Heart left ventricle (tissue), 16 donors: ENCODE measurements at regions not wholly inside any gene's neighbourhood (a gene's known extent, or its start where the extent isn't known, plus 50 kb on each side); places are given as distances from the start of the nearest gene placed in this dataset.

ENCODE experiments used
- ATAC-seq, 4 donors: fragments of 200-7000 bp; cut with Tn5 transposase; one replicate each; pipeline ENCODE4 v1.9.1; 2020 to 2022; ENCODE audit warnings: moderate library complexity in 4 of 4, mild to moderate bottlenecking in 3 of 4, moderate number of reproducible peaks in 1 of 4
- DNase-seq, 5 donors: peaks; one replicate each; pipeline ENCODE4 v3.0.0-alpha.2; 2020
- H3K27ac ChIP-seq, 12 donors: fragments of 200-600 bp; sonication (generic) in 4 of 12; one replicate each; pipeline versions ENCODE4 v1.5.0 to v1.8.0; 2016 to 2022; ENCODE audit warnings: mild to moderate bottlenecking in 2 of 12
- H3K27me3 ChIP-seq, 9 donors: fragments of 200-600 bp; sonication (generic) in 2 of 9; one replicate each; pipeline versions ENCODE4 v1.5.1 to v1.8.0; 2016 to 2022; ENCODE audit warnings: mild to moderate bottlenecking in 3 of 9
- H3K36me3 ChIP-seq, 9 donors: fragments of 200-600 bp; sonication (generic) in 2 of 9; one replicate each; pipeline versions ENCODE4 v1.5.0 to v1.8.0; 2018 to 2022; ENCODE audit warnings: mild to moderate bottlenecking in 2 of 9
- H3K4me1 ChIP-seq, 12 donors: fragments of 200-600 bp; sonication (generic) in 4 of 12; one replicate each; pipeline versions ENCODE4 v1.5.0 to v1.8.0; 2016 to 2022; ENCODE audit warnings: mild to moderate bottlenecking in 3 of 12
- H3K4me3 ChIP-seq, 12 donors: fragments of 200-600 bp; sonication (generic) in 4 of 12; one replicate each; pipeline versions ENCODE4 v1.5.0 to v1.8.0; 2017 to 2022; ENCODE audit warnings: mild to moderate bottlenecking in 9 of 12, moderate library complexity in 4 of 12
- H3K9me3 ChIP-seq, 12 donors: fragments of 200-600 bp; sonication (generic) in 4 of 12; one replicate each; pipeline versions ENCODE4 v1.5.0 to v1.8.0; 2016 to 2022; ENCODE audit warnings: mild to moderate bottlenecking in 1 of 12
- CTCF ChIP-seq, 12 donors: fragments of 200-600 bp; sonication (generic) in 4 of 12; IDR thresholded peaks; one replicate each; pipeline versions ENCODE4 v1.5.0 to v1.8.0; 2018 to 2022; ENCODE audit warnings: antibody characterized with exemption in 12 of 12, mild to moderate bottlenecking in 5 of 12
- POLR2A ChIP-seq, 2 donors: fragments of 450-650 bp; IDR thresholded peaks; one replicate each; pipeline ENCODE4 v1.6.1; 2017; ENCODE audit warnings: antibody characterized with exemption in 2 of 2, mild to moderate bottlenecking in 2 of 2, moderate library complexity in 2 of 2
- WGBS, 4 donors: extraction: QIAGEN DNeasy Blood & Tissue Kit in 2 of 4; methylation state at CpG; one replicate each; pipeline versions ENCODE4 v1.1.5 to v1.1.7; 2013 to 2018; 5-methylcytosine and 5-hydroxymethylcytosine counted together
- intact Hi-C, 10 donors: fragments of 100-400 bp; cut with DNase I; formaldehyde crosslinking; loops; one replicate each; pipeline versions ENCODE4 v1.11.1 to v1.14.2; 2022
- donor health status: ischemic (EF 13 %, LVEDD 7.1; RV severe dilation, severe dysfunction).
- donor health status: healthy with polysubstance abuse.
- donor health status: DM: no; HTN: yes; CAD: no.
- donor health status: DM: no; HTN: no; CAD: no.
- donor health status: ischemic (EF 25% LVEDD 6.9; RV normal size, moderate dysfunction).
- donor health status: ischemic (EF 25% LVEDD 5.7; RV mildly dilated, moderate dysfunction).
- donor health status: healthy.
- donor health status: DM: yes; HTN: yes; CAD: no.
- donor health status: ischemic (EF 35%, LVEDD 5.7; RV mildly dilated, moderate dysfunction).
- donor health status: nonischemic (EF 11% LVEDD 7.7; RV severe dilation, severe dysfunction).
- donor health status: DM: yes; HTN: yes; CAD: no.
- donor health status: PGD.
- donor health status: ischemic (EF 29% LVEDD 5.4; RV normal size, mild dysfunction).
- donor health status: nonischemic (EF 23%, LVEDD 6.1; RV moderate dilation, normal function).

DNA sequence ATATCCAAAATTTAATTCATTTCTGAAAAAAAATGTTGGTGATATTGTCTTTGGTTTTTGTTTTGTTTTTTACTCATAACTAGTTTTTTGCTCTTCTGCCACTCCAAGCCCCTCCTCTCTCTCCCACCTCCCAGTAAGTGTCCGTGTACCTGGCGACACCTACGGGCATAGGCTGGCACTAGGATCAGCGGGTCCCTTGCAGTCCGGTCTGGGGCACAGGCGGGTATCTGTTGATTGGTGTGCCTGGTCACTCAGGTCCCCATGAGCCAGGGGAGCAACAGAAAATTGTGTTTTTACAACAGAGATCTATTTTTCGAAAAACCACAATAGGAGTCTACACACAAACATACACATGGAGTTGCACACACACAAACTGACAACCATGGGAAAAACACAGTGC, 104.8 kb downstream of the ZIC5 start:
- intact Hi-C loops, result no loop called here
- Histone ChIP-seq H3K27me3 (no peaks in the 10 kb centered on the region), H3K4me1 (no peaks in the 10 kb centered on the region), H3K27ac (no peak overlapping the region), H3K36me3 (peaks cover 0 to 3% (median 0%) of the 10 kb centered on the region in 9 donors), H3K4me3 (no peak overlapping the region), H3K9me3 (no peaks in the 10 kb centered on the region)
- TF ChIP-seq CTCF (IDR thresholded peaks at IDR 0.05), result no peak
- TF ChIP-seq POLR2A (IDR thresholded peaks at IDR 0.05), result no peak
- WGBS, 4 donors, result 95 to 97% (median 96%) methylated on average over 7 of the region's 7 CpGs
- ATAC-seq (no peak), DNase-seq (no peak)

GRCh38 chr13:99865420-99865930, 106.1 kb downstream of the ZIC5 start:
- 86 to 93% (median 89%) methylated on average over 11 of the region's 11 CpGs for WGBS, 4 donors
- no peak for ATAC-seq
- H3K4me3 ChIP-seq, result no peak overlapping the region
- no peak for DNase-seq
- no peak overlapping the region for H3K27ac ChIP-seq
- no peaks in the 10 kb centered on the region for H3K9me3 ChIP-seq
- no peaks in the 10 kb centered on the region for H3K4me1 ChIP-seq
- intact Hi-C loops, result no loop called here
- H3K36me3 ChIP-seq, result peaks cover 0 to 3% (median 0%) of the 10 kb centered on the region in 9 donors
- TF ChIP-seq CTCF (IDR thresholded peaks at IDR 0.05), result no peak
- no peak for TF ChIP-seq POLR2A (IDR thresholded peaks at IDR 0.05)
- no peaks in the 10 kb centered on the region for H3K27me3 ChIP-seq

DNA sequence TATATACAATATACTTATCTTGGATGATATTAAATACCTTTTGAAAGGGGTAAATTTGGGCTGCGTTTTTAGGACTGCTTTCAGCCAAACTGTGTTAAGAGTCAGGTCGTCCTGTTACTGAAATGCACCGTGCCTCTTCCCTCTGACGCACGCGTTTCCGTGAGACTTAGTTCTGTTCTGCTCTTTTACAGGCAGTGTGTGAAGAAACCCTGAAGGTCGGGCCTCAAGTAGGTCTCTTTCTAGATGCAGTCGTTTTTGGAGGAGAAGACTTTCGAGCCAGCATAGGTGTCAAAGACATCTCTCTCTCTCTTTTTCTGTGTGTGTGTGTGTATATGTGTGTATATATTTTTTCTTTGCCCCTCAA, 107.0 kb downstream of the ZIC5 start:
- H3K4me1 ChIP-seq, result no peaks in the 10 kb centered on the region
- ATAC-seq (no peak), DNase-seq (no peak)
- no peaks in the 10 kb centered on the region for H3K9me3 ChIP-seq
- peaks cover 0 to 3% (median 0%) of the 10 kb centered on the region in 9 donors for H3K36me3 ChIP-seq
- TF ChIP-seq POLR2A (IDR thresholded peaks at IDR 0.05) (no peak), CTCF (IDR thresholded peaks at IDR 0.05) (no peak)
- intact Hi-C loops, result no loop called here
- no peak overlapping the region for H3K4me3 ChIP-seq
- no peaks in the 10 kb centered on the region for H3K27me3 ChIP-seq
- H3K27ac ChIP-seq, result no peak overlapping the region
- whole genome bisulfite sequencing, 4 donors, result 71 to 80% (median 74%) methylated on average over 10 of the region's 10 CpGs

- H3K9me3 ChIP-seq, result no peaks in the 10 kb centered on the region
- no peak for TF ChIP-seq CTCF (IDR thresholded peaks at IDR 0.05)
- no peak for TF ChIP-seq POLR2A (IDR thresholded peaks at IDR 0.05)
- no peaks in the 10 kb centered on the region for H3K4me1 ChIP-seq
- no peak overlapping the region for H3K27ac ChIP-seq
- H3K36me3 ChIP-seq, result peaks cover 0 to 3% (median 0%) of the 10 kb centered on the region in 9 donors
- intact Hi-C loops, result no loop called here
- no peak for ATAC-seq
- no peak overlapping the region for H3K4me3 ChIP-seq
- no peak for DNase-seq
- 86 to 88% (median 87%) methylated on average over 14 of the region's 14 CpGs for whole genome bisulfite sequencing, 4 donors
- no peaks in the 10 kb centered on the region for H3K27me3 ChIP-seq
These were observed 107.6 kb downstream of the ZIC5 start for GRCh38 chr13:99863789-99864626.
